Prostate gland (tissue), 2 donors: ENCODE measurements at regions not wholly inside any gene's neighbourhood (a gene's known extent, or its start where the extent isn't known, plus 50 kb on each side); places are given as distances from the start of the nearest gene placed in this dataset.

Experiments used
- POLR2A ChIP-seq: fragments of 450-650 bp; IDR thresholded peaks from one replicate; pipeline ENCODE4 v1.6.1; 2016; ENCODE audit warnings: antibody characterized with exemption, mild to moderate bottlenecking
- POLR2AphosphoS5 ChIP-seq: sonication (generic); formaldehyde crosslinking; IDR thresholded peaks from one replicate; pipeline ENCODE4 v1.6.1; 2017; ENCODE audit warnings: antibody characterized with exemption
- TF ChIP-seq, protein P1 (sequence below), 4 experiments: fragments of 200-600 bp in 2 of 4; fragments of 450-650 bp in 2 of 4; sonication (generic) in 2 of 4; IDR thresholded peaks; 1 replicate in 3 of 4; 2 replicates in 1 of 4; pipeline ENCODE4 v1.5.1; 2016 to 2019; ENCODE audit warnings: antibody characterized with exemption in 4 of 4, mild to moderate bottlenecking in 2 of 4, moderate library complexity in 2 of 4

DNA sequence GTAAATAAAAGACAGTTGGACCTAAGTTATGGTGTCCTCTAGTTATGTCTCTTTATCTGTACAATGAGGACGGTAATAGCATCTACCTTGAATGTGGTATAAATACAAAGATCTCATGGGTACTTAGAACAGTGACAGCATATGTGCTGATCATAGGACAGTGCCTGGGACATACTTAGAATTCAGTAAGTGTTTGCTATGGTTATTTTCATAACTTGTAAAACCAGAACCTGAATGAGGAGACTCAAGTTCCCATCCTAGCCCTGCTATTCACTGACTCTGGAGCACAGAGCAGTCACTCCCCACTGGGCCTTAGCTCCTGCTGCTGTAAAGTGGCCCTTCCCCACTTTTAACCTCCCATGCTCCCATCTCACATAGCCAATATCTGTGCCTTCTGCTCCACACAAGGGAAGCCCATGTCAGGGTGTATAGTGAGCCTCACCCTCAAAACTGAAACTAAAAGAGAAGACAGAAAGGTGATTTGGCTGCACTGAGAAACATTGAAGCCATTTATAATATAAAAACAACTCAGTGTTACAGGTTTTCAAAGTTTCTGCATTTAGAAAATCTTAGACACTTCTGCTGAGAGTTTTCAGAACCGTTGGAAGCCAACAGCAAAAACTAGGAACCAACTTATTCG is 225.4 kb upstream of the UBE2E2 start:
- TF ChIP-seq, protein P1, sequence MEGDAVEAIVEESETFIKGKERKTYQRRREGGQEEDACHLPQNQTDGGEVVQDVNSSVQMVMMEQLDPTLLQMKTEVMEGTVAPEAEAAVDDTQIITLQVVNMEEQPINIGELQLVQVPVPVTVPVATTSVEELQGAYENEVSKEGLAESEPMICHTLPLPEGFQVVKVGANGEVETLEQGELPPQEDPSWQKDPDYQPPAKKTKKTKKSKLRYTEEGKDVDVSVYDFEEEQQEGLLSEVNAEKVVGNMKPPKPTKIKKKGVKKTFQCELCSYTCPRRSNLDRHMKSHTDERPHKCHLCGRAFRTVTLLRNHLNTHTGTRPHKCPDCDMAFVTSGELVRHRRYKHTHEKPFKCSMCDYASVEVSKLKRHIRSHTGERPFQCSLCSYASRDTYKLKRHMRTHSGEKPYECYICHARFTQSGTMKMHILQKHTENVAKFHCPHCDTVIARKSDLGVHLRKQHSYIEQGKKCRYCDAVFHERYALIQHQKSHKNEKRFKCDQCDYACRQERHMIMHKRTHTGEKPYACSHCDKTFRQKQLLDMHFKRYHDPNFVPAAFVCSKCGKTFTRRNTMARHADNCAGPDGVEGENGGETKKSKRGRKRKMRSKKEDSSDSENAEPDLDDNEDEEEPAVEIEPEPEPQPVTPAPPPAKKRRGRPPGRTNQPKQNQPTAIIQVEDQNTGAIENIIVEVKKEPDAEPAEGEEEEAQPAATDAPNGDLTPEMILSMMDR (IDR thresholded peaks at IDR 0.05) = no peak
- TF ChIP-seq POLR2A (no peak), POLR2AphosphoS5 (no peak)
